Loucy (cell line): ENCODE measurements at regions not wholly inside any gene's neighbourhood (a gene's known extent, or its start where the extent isn't known, plus 50 kb on each side); places are given as distances from the start of the nearest gene placed in this dataset.

Experiments used
- CTCF ChIP-seq: fragments of 200-600 bp; sonication (generic); conservative IDR thresholded peaks from 2 replicates; pipeline ENCODE4 v1.5.1; 2014; ENCODE audit warnings: mild to moderate bottlenecking, antibody characterized with exemption, low read length
- EZH2phosphoT487 ChIP-seq: fragments of 200-600 bp; IDR thresholded peaks from 2 replicates; pipeline ENCODE4 v1.6.1; 2018; ENCODE audit warnings: antibody characterized with exemption, mild to moderate bottlenecking, moderate library complexity, borderline replicate concordance

GRCh38 chr5:67308988-67309688 lies 112.5 kb upstream of the CD180 start:
- TF ChIP-seq CTCF (no peak), EZH2phosphoT487 (no peak)
